Natural killer cell (primary cell): ENCODE measurements at regions not wholly inside any gene's neighbourhood (a gene's known extent, or its start where the extent isn't known, plus 50 kb on each side); places are given as distances from the start of the nearest gene placed in this dataset.

Source experiments
- ATAC-seq, 3 donors: fragments of 150-1000 bp in 2 of 3; fragments of 200-7000 bp in 1 of 3; cut with Tn5 transposase; 1 replicate in 1 of 3; 2 replicates in 2 of 3; pipeline ENCODE4 v1.10.0; 2021; ENCODE audit warnings: mild to moderate bottlenecking in 2 of 3, moderate library complexity in 2 of 3
- DNase-seq, 2 donors: peaks; one replicate each; pipeline versions ENCODE4 v3.0.0 to v3.0.0-alpha.2; 2013 to 2021; ENCODE audit warnings: mixed read lengths in 1 of 2
- H3K27ac ChIP-seq: one replicate; pipeline ENCODE4 v1.5.1; 2013; ENCODE audit warnings: mild to moderate bottlenecking, low read length
- H3K27me3 ChIP-seq: one replicate; pipeline ENCODE4 v1.6.1; 2013; ENCODE audit warnings: low read length; ENCODE audit not compliant: control insufficient read depth, insufficient read depth
- H3K36me3 ChIP-seq: one replicate; pipeline ENCODE4 v1.6.1; 2013; ENCODE audit warnings: low read length; ENCODE audit not compliant: control insufficient read depth, insufficient read depth
- H3K4me1 ChIP-seq: one replicate; pipeline ENCODE4 v1.6.1; 2013; ENCODE audit warnings: low read length; ENCODE audit not compliant: control insufficient read depth, insufficient read depth
- H3K4me3 ChIP-seq: one replicate; pipeline ENCODE4 v1.5.1; 2013; ENCODE audit warnings: low read length
- H3K9me3 ChIP-seq: one replicate; pipeline ENCODE4 v1.6.1; 2013; ENCODE audit warnings: low read length; ENCODE audit not compliant: control insufficient read depth, insufficient read depth
- H3K27ac Mint-ChIP-seq, 2 donors: one replicate each; pipeline ENCODE4 v1.8.0; 2022; ENCODE audit warnings: mild to moderate bottlenecking in 2 of 2, mixed read lengths in 2 of 2, moderate library complexity in 1 of 2
- H3K27me3 Mint-ChIP-seq, 2 donors: one replicate each; pipeline ENCODE4 v1.8.0; 2022; ENCODE audit warnings: low read depth in 2 of 2, mixed read lengths in 2 of 2
- H3K36me3 Mint-ChIP-seq: one replicate; pipeline ENCODE4 v1.8.0; 2022; ENCODE audit warnings: mixed read lengths
- H3K4me1 Mint-ChIP-seq, 2 donors: one replicate each; pipeline ENCODE4 v1.8.0; 2022; ENCODE audit warnings: mixed read lengths in 2 of 2
- H3K4me3 Mint-ChIP-seq: one replicate; pipeline ENCODE4 v1.8.0; 2022; ENCODE audit warnings: mild to moderate bottlenecking, moderate library complexity, mixed read lengths
- H3K9me3 Mint-ChIP-seq, 2 donors: one replicate each; pipeline ENCODE4 v1.8.0; 2022; ENCODE audit warnings: mixed read lengths in 2 of 2
- WGBS: methylation state at CpG from one replicate; pipeline ENCODE4 v1.1.7; 2013; ENCODE audit warnings: missing lambda C conversion rate; ENCODE audit not compliant: insufficient coverage; 5-methylcytosine and 5-hydroxymethylcytosine counted together
- intact Hi-C: fragments of 100-400 bp; cut with micrococcal nuclease; formaldehyde crosslinking; loops from one replicate; pipeline ENCODE4 v1.14.2; 2022
- TF ChIP-seq, protein P1 (sequence below): fragments of 200-600 bp; IDR thresholded peaks from one replicate; pipeline ENCODE4 v1.8.0; 2022; ENCODE audit warnings: antibody characterized with exemption

GRCh38 chr10:2920168-2920567 lies 147.2 kb upstream of the PFKP start:
- Histone ChIP-seq H3K4me3 (no peak overlapping the region), H3K9me3 (no peaks in the 10 kb centered on the region), H3K4me1 (no peaks in the 10 kb centered on the region), H3K27me3 (no peaks in the 10 kb centered on the region), H3K36me3 (no peaks in the 10 kb centered on the region), H3K27ac (no peak overlapping the region)
- H3K36me3 Mint-ChIP-seq = no peaks in the 10 kb centered on the region
- no peak overlapping the region for H3K27ac Mint-ChIP-seq
- no peak for DNase-seq
- ATAC-seq = no peak
- H3K9me3 Mint-ChIP-seq = no peaks in the 10 kb centered on the region
- intact Hi-C loops = no loop called here
- no peaks in the 10 kb centered on the region for H3K4me1 Mint-ChIP-seq
- WGBS = 56% methylated on average over 2 of the region's 3 CpGs
- H3K4me3 Mint-ChIP-seq = no peak overlapping the region
- TF ChIP-seq, protein P1, sequence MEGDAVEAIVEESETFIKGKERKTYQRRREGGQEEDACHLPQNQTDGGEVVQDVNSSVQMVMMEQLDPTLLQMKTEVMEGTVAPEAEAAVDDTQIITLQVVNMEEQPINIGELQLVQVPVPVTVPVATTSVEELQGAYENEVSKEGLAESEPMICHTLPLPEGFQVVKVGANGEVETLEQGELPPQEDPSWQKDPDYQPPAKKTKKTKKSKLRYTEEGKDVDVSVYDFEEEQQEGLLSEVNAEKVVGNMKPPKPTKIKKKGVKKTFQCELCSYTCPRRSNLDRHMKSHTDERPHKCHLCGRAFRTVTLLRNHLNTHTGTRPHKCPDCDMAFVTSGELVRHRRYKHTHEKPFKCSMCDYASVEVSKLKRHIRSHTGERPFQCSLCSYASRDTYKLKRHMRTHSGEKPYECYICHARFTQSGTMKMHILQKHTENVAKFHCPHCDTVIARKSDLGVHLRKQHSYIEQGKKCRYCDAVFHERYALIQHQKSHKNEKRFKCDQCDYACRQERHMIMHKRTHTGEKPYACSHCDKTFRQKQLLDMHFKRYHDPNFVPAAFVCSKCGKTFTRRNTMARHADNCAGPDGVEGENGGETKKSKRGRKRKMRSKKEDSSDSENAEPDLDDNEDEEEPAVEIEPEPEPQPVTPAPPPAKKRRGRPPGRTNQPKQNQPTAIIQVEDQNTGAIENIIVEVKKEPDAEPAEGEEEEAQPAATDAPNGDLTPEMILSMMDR = no peak
- H3K27me3 Mint-ChIP-seq = peaks cover 7 to 14% of the 10 kb centered on the region in 2 donors

DNA sequence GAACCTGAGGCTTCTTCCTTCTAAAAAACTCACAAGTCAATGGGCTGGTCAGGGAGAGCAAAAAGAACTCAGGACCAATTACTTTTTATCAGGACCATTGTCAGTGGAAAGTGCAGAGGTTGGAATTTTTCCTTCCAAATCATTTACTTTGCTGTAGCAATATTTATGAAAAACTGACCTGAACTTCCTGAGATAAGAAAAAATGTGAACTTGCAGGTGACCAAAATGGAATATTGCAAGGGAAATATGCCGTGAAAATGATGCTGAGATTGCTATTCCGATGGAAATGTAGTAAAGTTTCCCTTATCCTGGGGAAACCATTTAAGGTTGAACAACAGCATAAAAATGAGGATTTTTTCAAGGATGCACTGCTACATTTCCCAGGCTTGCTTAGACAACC lies 148.3 kb upstream of the PFKP start:
- Mint-ChIP-seq H3K36me3 (no peaks in the 10 kb centered on the region), H3K4me1 (no peaks in the 10 kb centered on the region), H3K27me3 (peaks cover 11 to 14% of the 10 kb centered on the region in 2 donors), H3K27ac (no peak overlapping the region), H3K4me3 (no peak overlapping the region), H3K9me3 (no peaks in the 10 kb centered on the region)
- intact Hi-C loops = no loop called here
- H3K4me3 ChIP-seq = no peak overlapping the region
- H3K9me3 ChIP-seq = no peaks in the 10 kb centered on the region
- TF ChIP-seq, protein P1 = no peak
- WGBS = 98% methylated on average over 2 of the region's 2 CpGs
- no peaks in the 10 kb centered on the region for H3K27me3 ChIP-seq
- H3K4me1 ChIP-seq = no peaks in the 10 kb centered on the region
- no peak overlapping the region for H3K27ac ChIP-seq
- H3K36me3 ChIP-seq = no peaks in the 10 kb centered on the region
- ATAC-seq = no peak
- DNase-seq = no peak

DNA sequence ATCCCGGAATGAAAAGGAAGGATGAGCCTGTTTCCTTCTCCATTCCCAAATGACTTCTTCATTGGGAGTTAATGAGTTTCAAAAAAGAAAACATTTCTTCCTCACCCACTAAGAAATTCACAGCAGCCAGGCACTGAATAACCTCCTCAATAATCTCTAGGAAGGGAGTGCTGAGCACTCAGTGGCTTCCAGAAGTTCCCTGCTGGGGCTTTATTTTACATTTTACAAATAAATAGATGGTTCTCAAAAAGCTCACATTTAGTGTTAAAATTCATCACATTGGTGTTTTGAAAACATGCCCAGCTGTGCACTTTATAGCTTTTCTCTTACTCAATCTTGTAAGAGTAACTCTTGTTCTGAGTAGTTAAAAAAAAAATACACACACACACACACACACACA lies 148.9 kb upstream of the PFKP start:
- H3K27ac Mint-ChIP-seq = no peak overlapping the region
- H3K27me3 ChIP-seq = no peaks in the 10 kb centered on the region
- H3K9me3 Mint-ChIP-seq = no peaks in the 10 kb centered on the region
- 67% methylated on average over 1 of the region's 1 CpG for WGBS
- H3K27ac ChIP-seq = no peak overlapping the region
- no peaks in the 10 kb centered on the region for H3K4me1 Mint-ChIP-seq
- H3K36me3 ChIP-seq = no peaks in the 10 kb centered on the region
- TF ChIP-seq, protein P1 = no peak
- DNase-seq (no peak), ATAC-seq (no peak)
- intact Hi-C loops = no loop called here
- peaks cover 11 to 14% of the 10 kb centered on the region in 2 donors for H3K27me3 Mint-ChIP-seq
- no peaks in the 10 kb centered on the region for H3K9me3 ChIP-seq
- H3K4me1 ChIP-seq = no peaks in the 10 kb centered on the region
- H3K4me3 ChIP-seq = no peak overlapping the region
- H3K4me3 Mint-ChIP-seq = no peak overlapping the region
- no peaks in the 10 kb centered on the region for H3K36me3 Mint-ChIP-seq

GRCh38 chr10:2917926-2918325 lies 149.4 kb upstream of the PFKP start:
- Histone ChIP-seq H3K4me3 (no peak overlapping the region), H3K27ac (no peak overlapping the region), H3K4me1 (no peaks in the 10 kb centered on the region), H3K36me3 (no peaks in the 10 kb centered on the region), H3K9me3 (no peaks in the 10 kb centered on the region), H3K27me3 (no peaks in the 10 kb centered on the region)
- Mint-ChIP-seq H3K4me3 (no peak overlapping the region), H3K27ac (no peak overlapping the region), H3K9me3 (no peaks in the 10 kb centered on the region), H3K36me3 (no peaks in the 10 kb centered on the region), H3K4me1 (no peaks in the 10 kb centered on the region), H3K27me3 (peaks cover 11 to 14% of the 10 kb centered on the region in 2 donors)
- ATAC-seq (no peak), DNase-seq (no peak)
- intact Hi-C loops = no loop called here
- TF ChIP-seq, protein P1 = no peak
- WGBS = 87% methylated on average over 10 of the region's 10 CpGs
